Fibroblast of upper back skin (primary cell): ENCODE measurements at regions not wholly inside any gene's neighbourhood (a gene's known extent, or its start where the extent isn't known, plus 50 kb on each side); places are given as distances from the start of the nearest gene placed in this dataset.
"Not testable (repeated sequence)": the region's sequence is repeated elsewhere in the genome, so short reads cannot be mapped to it uniquely, and the experiment has no call there.

ENCODE experiments used
- DNase-seq: peaks from one replicate; pipeline ENCODE4 v3.0.0-alpha.2; 2013

DNA sequence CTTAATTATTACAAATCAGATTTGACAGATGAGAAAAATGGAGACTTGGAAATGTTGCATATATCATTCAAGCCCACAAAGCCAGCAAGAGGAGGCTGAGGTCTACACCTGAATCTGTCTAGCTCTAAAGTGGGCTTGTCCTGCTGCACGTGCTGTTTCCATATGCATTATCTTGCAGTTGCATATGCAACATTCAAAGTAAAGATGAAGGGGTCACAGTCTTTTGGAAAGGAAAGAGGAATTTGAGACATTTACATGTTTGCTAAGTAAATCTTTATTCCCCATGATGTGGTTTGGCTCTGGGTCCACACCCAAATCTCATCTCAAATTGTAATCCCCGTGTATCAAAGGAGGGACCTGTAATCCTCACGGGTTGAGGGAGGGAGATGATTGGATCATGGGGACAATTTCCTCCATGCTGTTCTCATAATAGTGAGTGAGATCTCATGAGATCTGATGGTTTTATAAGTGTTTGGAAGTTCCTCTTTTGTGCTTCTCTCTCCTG is 98.3 kb downstream of the BACH1 start:
- no peak for DNase-seq

DNA sequence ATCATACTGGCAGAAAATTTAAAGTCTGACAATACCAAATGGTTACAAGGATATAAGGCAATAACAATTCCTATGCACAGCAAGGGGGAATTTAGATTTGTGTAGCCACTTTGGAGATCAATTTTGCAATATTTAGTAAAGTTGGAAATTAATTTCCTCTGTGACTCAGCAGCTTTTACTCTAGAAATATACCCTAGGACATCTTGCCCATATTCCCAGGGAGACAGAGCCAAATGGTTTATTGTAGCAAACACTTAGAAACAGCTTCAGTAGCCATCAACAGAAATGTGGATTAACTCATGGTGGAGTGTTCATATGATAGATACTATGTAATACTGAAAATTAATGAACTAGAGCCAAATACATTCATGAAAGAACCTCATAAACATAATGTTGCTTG is 104.6 kb downstream of the BACH1 start:
- DNase-seq, result no peak

DNA sequence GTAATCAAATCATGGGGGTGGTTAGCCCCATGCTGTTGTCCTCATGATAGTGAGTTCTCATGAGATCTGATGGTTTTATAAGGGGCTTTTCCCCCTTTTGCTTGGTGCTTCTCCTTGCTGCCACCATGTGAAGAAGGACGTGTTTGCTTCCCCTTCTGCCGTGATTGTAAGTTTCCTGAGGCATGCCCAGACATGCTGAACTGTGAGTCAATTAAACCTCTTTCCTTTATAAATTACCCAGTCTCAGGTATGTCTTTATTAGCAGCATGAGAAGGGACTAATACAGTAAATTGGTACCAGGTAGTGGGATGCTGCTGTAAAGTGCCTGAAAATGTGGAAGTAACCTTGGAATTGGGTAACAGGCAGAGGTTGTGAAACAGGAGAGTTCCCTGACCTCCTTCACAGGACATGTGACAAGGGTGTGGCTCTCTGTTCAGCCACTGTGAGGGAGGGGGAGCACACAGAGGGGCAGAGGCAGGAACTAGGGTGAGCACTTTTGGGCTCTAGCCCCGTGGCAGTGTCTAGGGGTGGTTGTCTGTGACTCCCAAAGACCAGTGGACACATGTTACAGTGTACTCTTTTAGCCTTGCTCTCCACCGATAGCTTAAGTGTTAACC is 105.3 kb downstream of the BACH1 start:
- DNase-seq, result no peak

DNA sequence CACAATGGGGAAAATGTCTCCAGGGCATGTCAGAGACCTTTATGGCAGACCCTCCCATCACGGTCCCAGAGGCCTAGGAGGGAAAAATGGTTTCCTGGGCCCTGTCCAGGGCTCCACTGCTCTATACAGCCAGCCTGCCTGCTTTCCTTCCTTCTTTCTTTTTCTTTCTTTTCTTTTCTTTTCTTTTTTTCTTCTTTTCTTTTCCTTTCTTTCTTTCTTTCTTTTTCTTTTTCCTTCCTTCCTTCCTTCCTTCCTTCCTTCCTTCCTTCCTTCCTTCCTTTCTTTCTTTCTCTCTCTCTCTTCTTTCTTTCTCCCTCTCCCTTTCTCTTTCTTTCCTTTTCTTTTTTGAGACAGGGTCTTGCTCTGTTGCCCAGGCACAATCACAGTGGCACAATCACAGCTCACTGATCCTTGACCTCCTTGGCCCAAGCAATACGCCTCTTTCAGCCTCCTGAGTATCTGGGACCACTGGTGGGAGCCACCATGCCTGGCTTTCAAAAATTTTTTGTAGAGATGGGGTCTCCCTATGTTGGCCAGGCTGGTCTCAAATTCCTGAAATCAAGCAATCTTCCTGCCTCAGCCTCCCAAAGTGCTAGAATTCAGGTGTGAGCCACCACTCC is 106.9 kb downstream of the BACH1 start:
- DNase-seq, result no peak

DNA sequence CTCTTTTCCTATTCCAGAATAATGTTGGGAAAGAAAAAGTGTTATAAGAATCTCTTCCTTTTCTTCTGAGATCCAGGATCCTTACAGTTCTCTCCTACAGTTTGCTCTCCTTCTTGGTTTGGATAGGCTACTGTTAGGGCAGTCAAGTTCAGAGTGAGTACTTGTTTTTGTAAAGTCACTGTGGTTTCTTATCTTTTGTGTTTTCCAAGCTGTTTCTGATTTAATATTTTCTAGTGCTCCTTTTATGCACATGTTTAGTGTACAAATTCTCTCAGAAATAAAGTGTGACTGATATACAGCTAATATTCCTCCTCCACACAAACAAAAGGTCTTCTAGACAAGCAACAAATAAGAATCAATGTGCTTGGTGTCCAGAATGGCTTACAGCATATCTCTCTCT is 107.7 kb downstream of the BACH1 start:
- DNase-seq, result no peak

DNA sequence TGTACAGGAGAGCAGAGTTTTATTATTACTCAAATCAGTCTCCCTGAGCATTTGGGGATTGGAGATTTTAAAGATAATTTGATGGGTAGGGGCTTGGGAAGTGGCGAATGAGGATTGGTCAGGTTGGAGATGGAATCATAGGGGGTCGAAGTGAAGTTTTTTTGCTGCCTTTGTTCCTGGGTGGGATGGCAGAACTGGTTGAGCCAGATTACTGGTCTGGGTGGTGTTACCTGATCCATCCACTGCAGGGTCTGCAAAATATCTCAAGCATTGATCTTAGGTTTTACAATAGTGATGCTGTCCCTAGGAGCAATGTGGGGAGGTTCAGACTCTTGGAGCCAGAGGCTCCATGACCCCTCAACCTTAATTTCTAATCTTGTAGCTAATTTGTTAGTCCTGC is 108.8 kb downstream of the BACH1 start:
- no peak for DNase-seq

DNA sequence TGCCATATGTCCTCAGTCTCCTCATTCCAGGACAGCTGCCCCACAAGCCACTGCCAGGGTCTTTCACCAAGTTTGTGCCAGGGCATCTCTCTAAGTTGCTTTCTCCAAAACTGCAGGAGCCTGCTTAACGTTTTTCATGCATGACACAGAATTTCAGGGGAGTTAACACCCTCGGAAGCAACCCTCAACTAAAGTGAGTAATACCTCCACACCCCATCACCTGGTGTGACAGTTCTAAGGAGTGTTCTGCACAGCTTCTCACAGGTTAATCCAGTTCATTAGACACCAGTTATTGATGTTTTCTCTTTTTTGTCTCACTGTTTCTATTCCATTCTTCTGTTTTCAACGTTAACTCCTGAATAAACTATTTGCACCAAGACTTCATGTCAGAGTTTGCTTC is 115.0 kb downstream of the BACH1 start:
- DNase-seq, result no peak

DNA sequence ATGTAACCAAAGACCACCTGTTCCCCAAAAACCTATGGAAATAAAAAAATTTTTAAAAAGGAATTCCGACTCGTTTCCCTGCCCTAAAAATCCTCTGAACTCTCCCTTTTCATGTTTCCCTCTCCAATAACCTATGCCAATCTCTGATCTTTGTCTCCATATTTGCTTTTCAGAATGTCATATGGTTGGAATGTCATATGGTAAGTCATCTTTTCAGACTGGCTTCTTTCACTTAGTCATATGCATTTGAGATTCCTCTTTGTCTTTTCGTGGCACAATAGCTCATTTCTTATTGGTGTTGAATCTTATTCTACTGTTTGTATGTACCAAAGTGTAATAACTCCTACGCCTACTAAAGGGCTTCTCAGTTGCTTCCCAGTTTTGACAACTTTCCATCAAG is 117.5 kb downstream of the BACH1 start:
- DNase-seq, result no peak

DNA sequence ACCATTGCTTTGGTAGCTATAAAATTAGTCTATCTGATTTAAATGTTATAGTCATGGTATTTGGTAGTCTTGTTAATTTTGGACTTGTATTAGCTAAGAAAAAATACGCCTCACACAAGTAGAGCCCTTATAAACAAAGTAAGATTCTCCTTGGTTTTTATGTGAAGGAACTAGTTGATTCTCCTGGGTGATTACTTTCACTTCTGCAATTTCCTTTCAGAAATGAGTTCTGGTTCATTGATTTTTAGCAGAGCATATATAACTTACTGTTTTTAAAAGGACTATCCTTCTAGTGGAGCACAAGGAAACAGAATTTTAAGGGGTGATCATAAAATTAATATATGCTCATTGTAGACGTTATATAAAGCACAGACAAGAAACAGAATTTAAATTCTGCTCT is 120.1 kb downstream of the BACH1 start:
- DNase-seq, result no peak

DNA sequence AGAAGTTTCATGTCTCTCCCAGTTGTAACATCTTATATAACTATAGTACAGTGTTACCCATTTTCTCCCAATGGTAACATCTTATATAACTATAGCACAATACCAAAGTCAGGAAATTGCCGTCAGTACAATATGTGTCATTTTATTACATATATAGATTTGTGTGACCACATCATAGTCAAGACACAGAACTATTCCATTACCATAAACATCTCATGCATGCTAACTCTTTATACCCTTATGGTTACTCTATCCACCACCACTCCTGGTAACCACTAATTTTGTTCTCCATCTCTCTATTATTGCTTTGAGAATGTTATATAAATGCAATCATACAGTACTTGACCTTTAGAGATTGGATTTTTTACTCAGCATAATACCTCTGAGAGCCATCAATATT is 120.7 kb downstream of the BACH1 start:
- DNase-seq, result no peak

DNA sequence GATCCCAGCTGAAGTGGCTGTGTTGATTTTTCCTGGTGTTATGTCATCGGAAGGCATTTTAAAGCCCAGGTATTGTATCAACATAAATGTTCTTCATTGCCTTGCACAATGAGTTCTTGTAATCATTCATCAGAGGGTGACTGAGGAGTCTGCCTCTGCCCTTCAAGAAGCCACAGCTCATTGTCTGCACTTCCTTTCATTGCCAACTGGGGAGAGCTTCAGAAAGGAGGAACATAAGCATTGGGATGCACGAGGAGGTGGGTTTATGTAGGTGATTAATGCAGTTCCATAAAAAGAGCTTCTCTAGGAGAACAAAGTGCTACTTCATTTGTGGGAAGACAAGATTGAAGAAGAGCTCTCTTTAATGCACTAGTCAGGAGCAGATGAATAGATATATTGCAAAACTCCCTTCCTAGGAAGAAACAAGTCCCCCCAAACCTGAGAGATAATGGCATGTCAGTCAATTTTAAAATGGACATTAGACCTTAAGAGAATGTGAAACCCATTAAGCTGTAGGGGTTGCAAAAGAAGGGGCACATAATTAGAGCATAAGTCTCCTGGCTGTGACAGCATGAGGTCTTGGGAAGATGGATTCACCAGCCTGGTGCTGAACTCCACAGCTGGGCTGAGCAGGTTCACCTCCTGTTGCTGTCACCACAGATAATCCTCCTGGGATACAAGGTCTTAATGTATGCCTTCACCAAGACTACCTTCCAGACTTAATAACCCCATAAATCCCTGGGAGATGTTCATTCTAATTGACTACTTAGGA is 124.6 kb downstream of the BACH1 start:
- no peak for DNase-seq

DNA sequence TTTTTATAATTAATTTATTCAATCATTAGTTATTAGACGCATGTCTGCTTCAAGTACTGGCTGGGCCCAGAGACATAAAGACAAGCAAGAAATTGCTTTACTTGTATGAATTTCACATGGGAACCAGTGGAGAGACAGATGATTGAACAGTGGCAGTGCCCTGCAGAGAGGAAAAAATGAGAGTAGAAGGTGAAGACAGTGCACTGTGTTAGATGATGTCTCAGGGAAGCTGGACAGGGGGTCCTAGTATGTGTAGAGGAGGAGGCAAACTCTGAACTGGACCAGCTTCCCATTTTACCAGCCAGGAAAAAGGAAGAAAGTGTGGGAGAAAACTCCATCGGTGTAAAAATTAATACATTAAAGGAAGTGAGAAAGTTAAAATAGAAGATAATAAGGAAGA is 126.0 kb downstream of the BACH1 start:
- no peak for DNase-seq

DNA sequence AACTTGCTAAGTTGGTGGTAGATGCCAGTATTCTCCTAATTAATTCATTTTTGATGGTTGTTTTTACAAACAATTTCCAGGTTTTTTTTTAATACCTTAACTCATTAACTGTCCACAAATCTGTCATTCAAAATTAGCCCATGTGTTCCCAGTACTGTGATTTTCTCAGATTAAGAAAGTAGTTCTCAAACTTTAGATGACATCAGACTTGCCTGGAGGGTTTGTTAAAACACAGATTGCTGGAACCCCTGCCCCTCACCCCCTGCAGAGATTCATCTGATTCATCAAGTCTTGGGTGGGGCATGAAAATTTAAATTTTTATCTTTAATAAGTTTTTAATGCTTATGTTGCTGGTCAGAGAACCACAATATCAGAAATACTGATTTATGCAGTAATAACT is 130.5 kb downstream of the BACH1 start:
- no peak for DNase-seq

DNA sequence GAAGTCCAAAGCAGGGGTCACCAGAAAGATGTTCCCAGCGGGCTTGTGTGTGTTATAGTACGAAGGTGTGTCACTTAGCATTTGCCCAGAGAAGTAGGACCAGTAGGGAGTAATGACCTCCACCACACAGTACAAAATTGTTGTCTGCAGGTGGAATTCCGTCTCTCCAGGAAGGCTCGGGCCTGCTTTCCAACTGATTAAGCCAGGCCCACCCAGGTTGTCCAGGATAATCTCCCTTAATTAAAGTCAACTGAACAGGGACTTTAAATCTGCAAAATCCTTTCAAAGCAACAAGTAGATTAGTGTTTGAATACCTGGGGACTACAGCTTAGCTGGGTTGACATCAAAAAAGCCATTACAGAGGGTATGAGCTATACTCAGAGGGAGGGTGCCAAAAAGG is 131.3 kb downstream of the BACH1 start:
- no peak for DNase-seq

DNA sequence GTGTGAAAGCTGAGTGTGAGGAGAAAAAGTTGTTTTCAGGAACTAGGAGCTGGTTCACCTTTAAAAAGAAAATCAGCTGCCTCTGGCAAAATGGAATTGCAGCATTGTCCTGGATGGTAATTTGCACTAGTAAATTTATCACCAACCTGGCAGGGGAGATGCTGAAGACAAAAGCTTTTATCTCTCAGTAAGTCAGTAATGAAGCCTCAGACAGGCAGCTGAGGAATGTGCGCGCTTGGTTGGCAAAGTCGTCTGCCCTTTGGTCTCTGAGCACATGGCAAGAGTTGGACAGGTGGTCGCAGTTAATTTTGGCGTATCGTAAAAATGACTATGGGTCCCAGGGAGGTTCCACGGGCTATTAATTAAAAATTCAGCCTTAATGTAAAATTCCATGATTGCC is 131.9 kb downstream of the BACH1 start:
- no peak for DNase-seq

DNA sequence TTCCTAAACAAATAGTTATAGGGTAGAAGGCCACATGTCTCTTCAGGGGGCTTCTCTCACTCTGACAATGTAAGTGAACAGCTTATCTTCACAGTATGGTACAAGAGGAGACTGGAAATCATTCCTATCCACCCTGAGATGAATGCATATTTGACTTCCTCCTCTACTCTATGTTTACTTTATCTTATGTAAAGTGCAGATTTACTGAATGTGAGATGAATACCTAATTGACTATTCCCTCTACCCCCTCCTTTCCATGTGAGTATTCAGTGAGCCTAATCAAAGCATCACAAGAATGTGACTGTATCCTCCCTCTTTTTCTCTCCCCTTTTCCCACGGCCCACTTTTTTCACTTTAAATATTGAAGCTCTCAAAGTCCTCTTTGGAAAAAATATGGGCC is 132.5 kb downstream of the BACH1 start:
- DNase-seq, result no peak

DNA sequence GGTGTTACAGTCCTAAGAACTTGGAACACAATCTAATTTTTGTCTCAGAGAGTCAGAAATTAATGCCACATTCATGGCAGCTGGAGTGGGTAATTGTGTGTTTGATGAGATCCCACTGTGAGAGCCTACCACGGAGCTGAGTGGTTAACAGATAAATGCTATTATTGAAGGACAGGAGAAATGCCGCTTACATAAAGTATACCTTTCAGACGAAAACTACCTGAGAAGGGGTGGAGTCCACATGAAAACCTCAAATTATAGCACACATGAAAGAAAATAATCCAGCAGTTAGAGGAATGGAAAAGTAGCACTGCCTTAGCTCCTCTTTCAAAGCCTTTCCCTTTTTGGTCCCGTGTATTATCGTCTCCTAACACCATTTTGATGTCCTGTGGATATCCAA is 133.0 kb downstream of the BACH1 start:
- no peak for DNase-seq

DNA sequence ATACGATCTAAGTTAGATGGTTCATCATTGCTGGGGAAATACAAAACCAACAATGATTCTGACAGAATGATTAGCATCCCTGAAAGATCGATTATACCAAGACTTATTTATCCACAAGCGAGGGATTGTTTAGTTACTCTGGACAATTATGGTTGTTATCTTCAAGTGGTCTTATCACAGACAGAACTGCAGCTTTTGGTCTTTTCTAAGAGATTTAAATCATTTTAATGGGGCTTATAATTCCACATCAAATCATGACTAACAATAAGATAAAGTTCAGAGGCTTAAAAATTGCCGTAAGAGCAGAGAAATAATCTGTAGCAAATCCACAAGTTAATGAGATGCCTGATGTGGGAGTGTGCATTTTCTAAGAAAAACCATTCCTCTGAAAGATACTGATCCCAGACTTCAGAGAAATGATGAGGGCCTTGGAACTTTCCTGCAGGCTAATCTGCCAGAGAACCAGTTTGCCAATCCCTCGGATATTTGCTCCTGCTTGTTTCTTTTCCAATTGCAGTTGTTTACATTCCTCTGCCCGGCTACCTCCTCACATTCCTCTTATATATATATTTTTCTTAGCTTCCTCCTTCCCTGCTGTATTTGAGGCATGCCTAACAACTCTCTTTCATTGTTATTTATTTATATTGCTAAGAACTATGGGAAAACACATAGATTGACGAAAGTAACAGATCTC is 134.8 kb downstream of the BACH1 start:
- no peak for DNase-seq

DNA sequence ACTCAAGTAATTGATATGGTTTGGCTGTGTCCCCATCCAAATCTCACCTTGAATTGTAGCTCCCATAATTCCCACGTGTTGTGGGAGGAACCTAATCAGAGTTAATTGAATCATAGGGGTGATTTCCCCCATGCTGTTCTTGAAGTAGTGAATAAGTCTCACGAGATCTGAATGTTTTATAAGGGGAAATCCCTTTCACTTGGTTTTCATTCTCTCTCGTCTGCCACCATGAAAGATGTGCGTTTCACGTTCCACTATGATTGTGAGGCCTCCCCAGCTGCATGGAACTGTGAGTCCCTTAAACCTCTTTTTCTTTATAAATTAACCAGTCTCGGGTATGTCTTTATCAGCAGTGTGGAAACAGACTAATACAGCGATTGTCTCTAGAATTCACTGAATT is 135.4 kb downstream of the BACH1 start:
- DNase-seq, result no peak

DNA sequence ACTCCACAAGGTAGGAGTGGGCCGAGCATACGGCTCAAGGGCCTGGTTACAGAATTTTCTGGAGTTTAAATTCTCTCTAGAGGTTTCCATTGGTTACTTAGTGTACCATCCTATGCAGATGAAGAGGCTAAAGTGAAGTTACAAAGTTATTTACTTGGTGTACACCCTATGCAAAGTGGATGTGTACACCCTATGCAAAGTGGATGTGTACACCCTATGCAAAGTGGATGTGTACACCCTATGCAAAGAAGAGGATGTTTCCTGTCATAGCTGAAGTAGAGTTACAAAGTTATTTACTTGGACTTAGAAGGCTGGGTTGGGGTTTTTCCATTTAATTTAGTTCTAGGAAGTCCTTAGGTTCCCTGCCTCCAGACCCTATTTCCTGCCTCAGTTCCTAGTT is 136.3 kb downstream of the BACH1 start:
- not testable (repeated sequence) for DNase-seq

DNA sequence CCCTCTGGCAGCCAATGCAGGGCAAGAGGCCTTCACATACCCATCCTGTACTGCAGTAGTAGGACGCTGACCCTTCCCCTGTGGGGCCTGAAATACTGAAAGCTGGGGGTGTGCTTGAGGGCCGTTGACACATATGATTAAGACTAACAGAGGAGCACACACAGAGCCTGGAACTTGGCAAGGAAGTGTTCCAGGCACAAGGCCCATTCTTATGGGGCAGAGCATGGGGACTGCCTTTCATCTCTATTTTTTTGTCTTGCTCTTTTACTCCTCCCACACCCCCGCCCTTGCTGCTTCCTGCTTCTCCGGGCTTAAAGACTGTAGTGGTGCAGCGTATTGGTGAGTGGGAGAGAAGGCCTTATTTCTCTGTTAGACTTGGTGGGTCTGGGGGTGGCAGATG is 137.4 kb downstream of the BACH1 start:
- DNase-seq, result peak; percentile 10

DNA sequence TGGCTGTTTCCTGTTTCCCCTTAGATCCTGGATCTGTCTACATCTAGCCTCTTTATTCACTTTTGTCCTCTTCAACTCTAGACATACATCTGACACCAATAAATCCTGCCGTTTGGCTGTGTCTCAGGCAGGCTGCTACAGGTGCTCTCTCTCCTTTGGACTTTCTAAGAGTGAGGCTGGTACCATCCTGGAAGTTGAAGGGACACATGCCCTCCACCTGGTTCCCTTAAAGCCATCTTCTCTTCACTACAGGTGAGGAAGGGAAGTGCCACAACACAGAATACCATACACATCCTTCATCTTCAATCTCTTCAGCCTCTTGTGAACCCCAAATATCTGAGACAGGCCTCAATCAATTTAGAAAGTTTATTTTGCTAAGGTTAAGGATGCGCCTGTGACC is 137.9 kb downstream of the BACH1 start:
- no peak for DNase-seq

DNA sequence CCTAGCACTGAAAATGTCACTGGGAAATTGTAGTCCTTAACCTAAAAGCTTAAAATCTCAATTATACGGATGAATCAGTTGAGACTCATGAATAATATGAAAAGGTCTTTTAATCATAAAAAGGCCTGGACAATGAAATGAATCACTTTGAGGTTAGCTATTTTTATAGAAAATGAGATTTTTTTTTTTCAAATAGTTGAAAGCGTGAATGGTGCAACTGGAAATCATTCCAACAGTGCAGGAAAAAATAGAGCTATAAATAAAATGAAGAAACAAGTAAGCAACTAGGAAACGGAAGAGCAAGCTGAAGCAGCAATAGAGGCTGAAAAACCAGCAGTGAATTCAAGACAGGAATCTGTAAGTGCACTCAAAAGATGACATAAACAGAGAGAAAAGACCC is 142.9 kb downstream of the BACH1 start:
- peak; percentile 9 for DNase-seq
